PC-9 (cell line): ENCODE measurements at regions not wholly inside any gene's neighbourhood (a gene's known extent, or its start where the extent isn't known, plus 50 kb on each side); places are given as distances from the start of the nearest gene placed in this dataset.

Experiments
- CTCF ChIP-seq: fragments of 200-600 bp; sonication (generic); conservative IDR thresholded peaks from 2 replicates; pipeline ENCODE4 v1.6.1; 2017; ENCODE audit warnings: mixed run types, antibody characterized with exemption, mild to moderate bottlenecking, moderate library complexity
- EZH2 ChIP-seq: fragments of 200-600 bp; sonication (generic); IDR thresholded peaks from 2 replicates; pipeline ENCODE4 v1.8.0; 2017; ENCODE audit warnings: antibody characterized with exemption, low read depth

- TF ChIP-seq CTCF = no peak
- TF ChIP-seq EZH2 = no peak
Measured at GRCh38 chr22:27231266-27231665, 570.3 kb downstream of the MN1 start.
